ENCODE measurements at regions not wholly inside any gene's neighbourhood (a gene's known extent, or its start where the extent isn't known, plus 50 kb on each side); places are given as distances from the start of the nearest gene placed in this dataset.

- intact Hi-C loops (cut with DNase I; ENCODE audit: low total_unique reads), result no loop called here
Observed at GRCh38 chr12:24608108-24608507, 340.8 kb downstream of the BCAT1 start.

DNA sequence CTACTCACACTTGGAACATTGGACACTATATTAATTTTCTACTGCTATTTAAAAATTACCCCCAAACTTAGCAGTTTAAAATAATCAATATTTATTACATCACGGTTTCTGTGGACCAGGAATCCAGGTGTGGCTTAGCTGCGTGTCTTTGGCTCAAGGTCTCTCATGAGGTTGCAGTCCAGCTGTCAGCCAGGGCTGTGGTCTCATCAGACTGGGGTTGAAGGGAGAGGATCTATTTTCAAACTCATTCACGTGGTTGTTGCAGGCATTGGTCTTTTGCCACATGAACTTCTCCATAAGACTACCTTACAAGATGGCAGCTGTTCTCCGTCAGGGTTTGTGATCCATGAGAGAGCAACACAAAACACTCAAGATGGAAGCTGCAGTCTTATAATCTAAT, 343.0 kb downstream of the BCAT1 start:
- H3K27ac ChIP-seq, result no peak overlapping the region
- peaks cover 0 to 6% (median 0%) of the 10 kb centered on the region in 4 donors for H3K9me3 ChIP-seq
- no peak overlapping the region for H3K4me3 ChIP-seq
- peaks cover 0 to 15% (median 0%) of the 10 kb centered on the region in 4 donors for H3K4me1 ChIP-seq
- TF ChIP-seq POLR2A (IDR thresholded peaks at IDR 0.05) (no peak), EP300 (IDR thresholded peaks at IDR 0.05) (no peak), POLR2AphosphoS5 (IDR thresholded peaks at IDR 0.05) (no peak)
- TF ChIP-seq, protein P1, sequence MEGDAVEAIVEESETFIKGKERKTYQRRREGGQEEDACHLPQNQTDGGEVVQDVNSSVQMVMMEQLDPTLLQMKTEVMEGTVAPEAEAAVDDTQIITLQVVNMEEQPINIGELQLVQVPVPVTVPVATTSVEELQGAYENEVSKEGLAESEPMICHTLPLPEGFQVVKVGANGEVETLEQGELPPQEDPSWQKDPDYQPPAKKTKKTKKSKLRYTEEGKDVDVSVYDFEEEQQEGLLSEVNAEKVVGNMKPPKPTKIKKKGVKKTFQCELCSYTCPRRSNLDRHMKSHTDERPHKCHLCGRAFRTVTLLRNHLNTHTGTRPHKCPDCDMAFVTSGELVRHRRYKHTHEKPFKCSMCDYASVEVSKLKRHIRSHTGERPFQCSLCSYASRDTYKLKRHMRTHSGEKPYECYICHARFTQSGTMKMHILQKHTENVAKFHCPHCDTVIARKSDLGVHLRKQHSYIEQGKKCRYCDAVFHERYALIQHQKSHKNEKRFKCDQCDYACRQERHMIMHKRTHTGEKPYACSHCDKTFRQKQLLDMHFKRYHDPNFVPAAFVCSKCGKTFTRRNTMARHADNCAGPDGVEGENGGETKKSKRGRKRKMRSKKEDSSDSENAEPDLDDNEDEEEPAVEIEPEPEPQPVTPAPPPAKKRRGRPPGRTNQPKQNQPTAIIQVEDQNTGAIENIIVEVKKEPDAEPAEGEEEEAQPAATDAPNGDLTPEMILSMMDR (IDR thresholded peaks at IDR 0.05), result no peak
- H3K36me3 ChIP-seq, result no peaks in the 10 kb centered on the region
- intact Hi-C loops (cut with DNase I; ENCODE audit: low total_unique reads), result no loop called here
- DNase-seq, result no peak
- no peaks in the 10 kb centered on the region for H3K27me3 ChIP-seq
- 86 to 92% (median 89%) methylated on average over 4 of the region's 4 CpGs for WGBS, 5 donors

More at GRCh38 chr12:24608108-24608507, 340.8 kb downstream of the BCAT1 start:
- Histone ChIP-seq H3K27ac (no peak overlapping the region), H3K9me3 (peaks cover 0 to 11% (median 3%) of the 10 kb centered on the region in 4 donors), H3K27me3 (no peaks in the 10 kb centered on the region), H3K4me1 (peaks cover 0 to 15% (median 0%) of the 10 kb centered on the region in 4 donors), H3K4me3 (no peak overlapping the region), H3K36me3 (no peaks in the 10 kb centered on the region)
- 0 to 67% (median 45%) methylated on average over 1 of the region's 1 CpG for WGBS, 5 donors
- TF ChIP-seq POLR2A (IDR thresholded peaks at IDR 0.05) (no peak), POLR2AphosphoS5 (IDR thresholded peaks at IDR 0.05) (no peak), EP300 (IDR thresholded peaks at IDR 0.05) (no peak)
- TF ChIP-seq, protein P1 (IDR thresholded peaks at IDR 0.05), result no peak
- DNase-seq, result no peak

DNA sequence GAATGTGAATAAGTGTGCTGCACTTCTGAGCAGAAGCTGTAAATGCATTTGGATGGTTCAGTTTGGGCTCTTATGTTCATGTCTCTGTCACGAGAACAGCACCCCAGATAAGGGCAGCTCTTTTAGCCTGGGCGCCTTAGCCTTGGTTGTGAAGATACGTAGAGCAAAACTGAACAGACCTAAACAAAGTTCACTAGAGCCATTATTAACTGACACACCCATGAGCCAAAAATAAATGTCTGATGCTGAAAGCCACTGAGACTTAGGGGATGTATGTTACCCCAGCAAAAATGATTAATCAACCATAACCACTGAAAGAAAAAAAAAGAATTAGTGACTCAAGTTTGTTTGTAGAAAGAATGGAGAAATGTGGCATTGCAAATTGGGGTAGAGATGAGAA, 343.4 kb downstream of the BCAT1 start:
- Histone ChIP-seq H3K27ac (no peak overlapping the region), H3K4me1 (peaks cover 0 to 15% (median 0%) of the 10 kb centered on the region in 4 donors), H3K9me3 (peaks cover 0 to 6% (median 0%) of the 10 kb centered on the region in 4 donors), H3K4me3 (no peak overlapping the region), H3K27me3 (no peaks in the 10 kb centered on the region), H3K36me3 (no peaks in the 10 kb centered on the region)
- TF ChIP-seq EP300 (IDR thresholded peaks at IDR 0.05) (no peak), POLR2AphosphoS5 (IDR thresholded peaks at IDR 0.05) (no peak), POLR2A (IDR thresholded peaks at IDR 0.05) (no peak)
- TF ChIP-seq, protein P1 (IDR thresholded peaks at IDR 0.05), result no peak
- 28 to 62% (median 44%) methylated on average over 3 of the region's 3 CpGs for WGBS, 5 donors
- no peak for DNase-seq
- intact Hi-C loops (cut with DNase I; ENCODE audit: low total_unique reads), result no loop called here

DNA sequence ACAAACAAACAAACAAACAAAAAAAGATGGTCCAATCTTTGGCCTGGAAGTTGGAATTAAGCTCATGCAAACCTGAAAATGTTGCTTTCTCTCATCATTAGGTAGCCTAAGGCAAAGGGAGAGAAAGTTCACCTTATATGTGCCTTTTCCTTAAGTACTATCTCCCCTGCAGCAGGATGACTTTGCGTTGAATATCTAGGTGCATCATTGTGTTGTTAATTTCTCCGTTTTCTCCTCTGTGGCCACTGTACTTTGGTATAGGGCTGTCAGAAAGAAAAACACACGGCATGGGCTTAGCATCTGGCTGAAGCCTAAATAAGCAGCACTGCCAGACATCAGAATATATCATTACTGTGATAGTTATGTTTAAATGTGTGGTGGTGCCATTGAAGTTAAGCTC, 345.5 kb downstream of the BCAT1 start:
- Histone ChIP-seq H3K4me1 (peaks cover 0 to 5% (median 0%) of the 10 kb centered on the region in 4 donors), H3K4me3 (no peak overlapping the region), H3K27ac (no peak overlapping the region), H3K36me3 (no peaks in the 10 kb centered on the region), H3K27me3 (no peaks in the 10 kb centered on the region), H3K9me3 (peaks cover 0 to 6% (median 0%) of the 10 kb centered on the region in 4 donors)
- intact Hi-C loops (cut with DNase I; ENCODE audit: low total_unique reads), result no loop called here
- WGBS, 5 donors, result 68 to 82% (median 72%) methylated on average over 3 of the region's 3 CpGs
- TF ChIP-seq EP300 (IDR thresholded peaks at IDR 0.05) (no peak), POLR2AphosphoS5 (IDR thresholded peaks at IDR 0.05) (no peak), POLR2A (IDR thresholded peaks at IDR 0.05) (no peak)
- TF ChIP-seq, protein P1 (IDR thresholded peaks at IDR 0.05), result no peak
- DNase-seq, result no peak

All from stomach (tissue), 8 donors.